COLO829 (cell line): ENCODE measurements at regions not wholly inside any gene's neighbourhood (a gene's known extent, or its start where the extent isn't known, plus 50 kb on each side); places are given as distances from the start of the nearest gene placed in this dataset.
"Not testable (repeated sequence)": the region's sequence is repeated elsewhere in the genome, so short reads cannot be mapped to it uniquely, and the experiment has no call there.

ENCODE experiments used
- DNase-seq: peaks from one replicate; pipeline ENCODE4 v3.0.0; 2012; ENCODE audit warnings: low spot score

DNA sequence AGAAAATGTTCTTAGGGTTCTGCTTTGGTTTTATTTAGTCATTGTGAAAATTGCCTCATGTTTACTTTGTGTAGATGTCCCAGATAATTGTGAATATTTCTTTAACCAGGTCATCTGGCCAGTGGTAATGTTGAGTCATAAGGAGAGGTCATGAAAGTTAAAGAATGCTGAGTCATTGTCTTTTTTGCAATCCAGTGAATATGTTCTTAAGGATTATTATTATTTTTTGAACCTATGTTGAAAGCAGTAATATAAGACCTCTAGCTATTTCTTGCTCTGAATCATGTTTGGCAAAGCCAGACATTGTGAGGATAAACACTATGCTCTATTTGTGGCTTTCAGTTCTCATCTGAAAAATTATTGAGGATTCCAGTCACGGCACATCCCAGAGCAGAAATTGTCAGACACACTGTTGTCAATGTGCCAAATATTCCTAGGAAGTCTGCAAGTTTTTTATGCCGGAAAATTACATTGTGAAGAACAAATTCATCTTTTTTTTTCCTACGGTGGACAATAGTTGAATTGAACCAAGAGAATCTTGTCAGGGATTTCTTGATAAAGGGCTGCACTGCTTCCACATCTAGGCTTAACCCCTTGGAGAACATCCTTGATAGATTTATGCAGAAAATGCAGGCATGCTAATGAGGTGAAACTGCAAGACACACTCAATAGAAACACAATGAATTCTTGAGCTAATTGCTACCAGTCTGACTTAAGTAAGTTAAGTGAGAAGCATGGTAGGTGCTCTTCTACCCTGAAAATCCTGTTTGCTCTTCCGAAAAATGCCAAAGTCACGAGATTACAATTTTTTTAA is 369.6 kb downstream of the ATP23 start:
- peak; percentile 67 for DNase-seq

DNA sequence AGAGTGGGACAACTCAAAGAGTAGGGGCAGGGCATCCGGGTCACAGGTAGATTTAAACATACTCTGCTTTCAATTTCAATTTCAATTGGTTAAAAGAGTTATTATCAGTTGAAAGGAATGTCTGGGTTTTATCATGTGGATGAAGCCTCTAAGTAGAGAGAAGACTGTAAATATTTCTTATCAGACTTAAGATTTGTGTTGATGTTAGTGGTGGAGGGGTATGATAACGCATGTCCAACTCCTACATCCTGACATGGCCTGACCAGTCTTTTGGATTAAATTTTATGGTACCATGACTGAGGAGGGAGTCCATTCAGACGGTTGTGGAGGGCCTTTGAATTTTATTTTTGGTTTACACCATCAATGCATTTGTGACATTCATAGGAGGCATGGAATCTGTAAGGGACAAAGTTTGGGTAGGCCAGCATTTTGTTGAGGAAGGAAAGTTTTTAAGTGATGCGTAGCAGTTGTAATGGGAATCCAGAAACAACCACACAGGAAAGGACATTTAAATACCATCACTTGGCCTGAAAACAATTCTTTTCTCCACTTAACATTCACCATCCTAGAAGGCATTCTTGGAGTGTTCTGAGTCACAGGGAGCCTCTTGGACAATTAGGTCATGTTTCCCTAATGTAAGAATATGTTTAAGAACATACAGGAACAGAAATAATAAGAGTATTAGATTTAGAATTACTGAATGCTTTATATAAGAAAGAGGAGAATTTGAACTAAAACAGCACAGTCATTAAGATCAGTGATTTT is 371.9 kb downstream of the ATP23 start:
- DNase-seq: no peak

GRCh38 chr12:58314610-58315009 is 373.2 kb downstream of the ATP23 start:
- no peak for DNase-seq

GRCh38 chr12:58316926-58317325 is 375.6 kb downstream of the ATP23 start:
- DNase-seq: no peak

DNA sequence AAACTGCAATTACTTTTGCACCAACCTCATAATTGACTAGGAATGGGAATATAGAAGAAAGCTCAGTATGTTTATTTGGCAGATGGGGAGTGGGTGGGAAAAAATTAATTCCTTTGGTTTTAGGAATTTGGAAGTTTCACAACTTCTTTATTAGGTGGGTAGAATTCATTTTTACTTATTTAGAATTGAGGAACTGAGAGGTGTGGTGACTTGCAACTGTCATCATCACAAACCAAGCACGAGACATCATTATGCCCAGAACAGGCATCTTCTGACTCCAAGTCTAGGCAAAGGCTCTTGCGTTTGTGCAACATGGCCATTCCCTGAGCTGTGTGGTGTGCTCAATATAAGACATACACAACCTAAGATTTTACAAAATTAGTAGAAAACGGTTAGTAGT is 380.0 kb downstream of the ATP23 start:
- no peak for DNase-seq

- no peak for DNase-seq
These were observed 382.3 kb downstream of the ATP23 start for GRCh38 chr12:58323676-58324075.

DNA sequence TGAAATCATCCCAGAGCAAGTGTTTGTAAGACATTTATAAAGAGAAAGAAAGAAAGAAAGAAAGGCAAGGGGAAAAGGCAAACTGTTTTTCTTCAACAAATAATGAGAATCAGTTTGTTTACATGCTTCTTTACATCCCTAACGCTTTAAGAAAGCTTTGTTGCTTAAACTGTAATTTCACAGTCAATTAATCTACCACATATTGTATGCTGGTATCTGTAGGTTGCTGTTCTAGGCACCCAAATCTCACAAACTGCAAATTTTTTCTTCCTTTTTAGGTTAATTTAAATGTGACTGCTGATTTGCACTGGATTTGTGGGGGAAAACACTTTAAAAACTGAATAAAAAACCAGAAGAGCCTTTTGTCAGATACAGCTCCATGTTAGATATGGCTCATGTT is 384.2 kb downstream of the ATP23 start:
- no peak for DNase-seq

DNA sequence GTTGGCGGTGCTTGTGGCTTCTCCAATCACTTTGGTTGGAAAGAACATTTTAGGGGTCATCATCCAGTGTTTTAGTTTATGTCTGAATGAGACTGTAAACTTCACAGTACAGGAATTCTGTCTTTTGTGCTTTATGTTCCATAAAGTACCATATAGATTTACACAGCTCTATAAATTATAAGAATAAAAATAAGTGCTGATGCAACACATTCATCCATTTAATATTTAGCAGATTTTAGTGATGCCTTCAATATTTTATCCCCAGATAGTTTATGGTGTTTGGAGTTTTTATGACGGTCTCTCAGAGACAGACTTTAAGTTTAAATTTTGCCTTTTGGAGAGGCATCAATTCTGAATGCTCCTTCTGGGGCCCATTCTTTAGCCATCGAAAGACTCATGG is 385.2 kb downstream of the ATP23 start:
- DNase-seq: no peak

GRCh38 chr12:58336581-58337242 is 395.3 kb downstream of the ATP23 start:
- DNase-seq: not testable (repeated sequence)

DNA sequence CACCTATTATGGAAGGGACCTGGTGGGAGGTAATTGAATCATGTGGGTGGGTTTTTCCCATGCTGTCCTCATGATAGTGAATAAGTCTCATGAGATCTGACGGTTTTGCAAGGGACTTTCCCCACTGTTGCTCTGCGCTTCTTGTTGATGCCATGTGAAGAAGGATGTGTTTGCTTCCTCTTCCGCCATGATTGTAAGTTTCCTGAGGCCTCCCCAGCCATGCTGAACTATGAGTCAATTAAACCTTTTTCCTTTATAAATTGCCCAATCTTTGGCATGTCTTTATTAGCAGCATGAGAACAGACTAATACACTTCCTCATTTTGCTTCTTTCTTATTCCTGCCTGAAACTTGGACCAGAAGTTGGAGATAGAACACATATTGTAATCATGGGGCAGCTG is 396.2 kb downstream of the ATP23 start:
- not testable (repeated sequence) for DNase-seq

GRCh38 chr12:58341791-58342190 is 400.4 kb downstream of the ATP23 start:
- DNase-seq: peak; percentile 24

DNA sequence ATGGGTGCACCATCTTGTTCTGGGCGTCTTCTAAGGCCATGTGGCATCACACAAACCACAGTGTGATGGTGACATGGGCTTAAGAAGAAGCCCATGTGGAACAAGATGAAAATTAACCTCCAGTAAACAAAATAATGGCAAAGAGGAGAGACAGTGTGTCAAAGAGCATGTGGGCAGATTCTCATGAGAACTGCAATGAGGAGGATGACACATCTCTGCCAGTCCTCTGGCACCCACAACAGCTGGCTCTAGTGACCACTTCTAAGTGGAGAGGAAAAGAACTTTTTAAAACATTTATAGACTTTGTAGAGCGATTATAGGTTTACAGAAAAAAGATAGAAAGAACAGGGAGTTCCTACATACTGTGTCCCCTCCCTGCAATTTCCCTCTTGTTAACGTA is 401.4 kb downstream of the ATP23 start:
- no peak for DNase-seq

DNA sequence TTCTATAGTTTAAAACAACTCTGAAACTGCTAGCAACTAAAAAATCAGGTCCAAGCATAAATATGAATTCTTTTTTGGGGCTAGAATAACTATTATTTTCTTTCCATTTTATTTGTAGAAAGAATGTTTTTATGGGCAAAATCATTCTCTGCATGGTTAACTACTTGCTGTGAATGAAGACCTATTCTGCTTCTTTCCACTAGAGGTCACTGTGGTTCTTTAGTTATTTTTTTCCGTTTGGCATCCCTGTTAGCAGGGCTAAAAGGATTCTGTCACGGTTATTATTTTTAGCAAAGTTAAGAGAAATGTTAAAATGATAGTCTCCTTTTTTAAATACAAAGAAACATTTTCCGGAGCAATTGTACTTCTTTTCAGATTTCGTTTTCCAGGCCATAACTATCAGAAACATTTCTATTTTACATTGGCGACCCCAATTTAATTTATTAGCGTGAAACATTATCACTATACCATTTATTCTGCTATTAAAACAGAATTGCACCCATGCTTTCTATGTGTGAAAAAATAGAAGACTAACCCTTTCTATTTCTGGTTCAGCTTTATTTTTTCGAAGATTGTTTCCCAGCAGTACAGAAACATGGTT is 404.8 kb downstream of the ATP23 start:
- DNase-seq: peak; percentile 49

DNA sequence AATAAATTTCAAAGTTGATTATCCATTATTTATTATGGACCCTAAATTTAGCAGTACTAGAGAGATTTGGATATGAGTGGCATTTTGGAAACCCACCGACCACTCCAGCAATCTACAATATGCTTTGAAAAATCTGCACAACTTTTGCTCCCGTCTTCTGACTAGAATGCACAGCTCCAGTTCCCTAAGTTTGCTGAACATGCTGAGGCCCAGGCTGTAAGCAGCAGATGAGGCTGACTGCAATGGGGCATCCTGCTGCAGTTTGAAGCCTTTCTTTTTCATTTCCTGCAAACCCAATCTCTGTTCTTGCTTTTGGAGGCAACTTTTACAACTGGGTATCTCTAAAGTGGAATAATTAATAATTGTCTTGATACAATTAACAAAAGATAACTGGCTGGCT is 405.8 kb downstream of the ATP23 start:
- DNase-seq: no peak

DNA sequence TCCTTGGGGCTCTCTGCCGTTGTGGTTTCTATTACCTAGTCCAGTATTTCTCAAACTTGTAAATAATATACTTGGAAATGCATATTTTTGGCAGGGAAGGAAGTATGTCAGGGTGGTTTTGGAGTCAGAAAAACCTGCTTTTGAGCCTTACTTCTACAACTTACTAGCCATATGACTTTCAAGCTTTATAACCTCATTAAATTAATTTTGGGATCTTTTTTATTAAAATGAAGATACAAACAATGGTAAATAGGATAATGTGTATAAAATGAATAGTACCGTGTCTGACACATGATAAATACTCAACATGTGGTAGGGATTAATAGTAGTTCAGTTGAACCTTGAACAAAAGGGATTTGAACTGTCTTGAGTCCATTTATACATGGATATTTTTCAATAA is 406.3 kb downstream of the ATP23 start:
- DNase-seq: no peak

- no peak for DNase-seq
These were observed 407.8 kb downstream of the ATP23 start for GRCh38 chr12:58349161-58349560.

GRCh38 chr12:58356794-58357193 is 415.4 kb downstream of the ATP23 start:
- no peak for DNase-seq

DNA sequence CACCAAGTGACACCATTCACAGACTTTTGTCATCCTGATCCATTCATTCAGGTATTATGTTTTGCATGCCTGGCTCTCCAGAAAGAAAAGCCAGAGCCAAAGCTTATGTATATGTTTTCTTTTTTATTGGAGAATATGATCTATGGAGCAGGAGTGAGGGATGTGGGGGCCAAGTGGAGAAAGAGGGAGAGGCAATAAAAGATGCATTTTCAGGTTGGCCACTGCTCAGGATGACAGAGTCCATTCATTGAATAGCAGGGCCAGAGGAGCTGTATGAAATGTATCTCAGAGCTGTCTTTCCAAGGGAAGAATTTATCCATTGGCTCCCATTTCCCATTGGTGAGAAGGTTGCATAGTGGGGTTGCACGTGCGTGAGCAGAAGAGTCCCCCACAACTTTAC is 416.1 kb downstream of the ATP23 start:
- no peak for DNase-seq

DNA sequence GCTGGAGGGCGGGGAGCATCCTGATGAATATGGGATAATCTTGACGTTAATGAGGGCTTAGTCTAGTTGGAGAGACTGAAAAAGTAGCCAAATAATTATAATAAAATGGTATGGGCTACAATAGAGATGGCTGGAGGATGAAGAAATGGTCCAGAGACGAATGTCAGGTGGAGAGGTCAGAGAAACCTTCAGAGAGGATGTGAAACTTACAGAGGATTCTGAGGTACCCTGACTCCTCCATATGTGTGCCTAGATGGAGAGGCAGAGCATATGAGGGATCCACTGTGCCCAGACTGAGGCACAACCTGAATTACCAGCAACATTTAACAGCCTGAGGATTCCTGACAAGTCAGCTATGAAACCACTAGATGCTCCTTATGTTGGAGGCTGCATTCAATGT is 417.0 kb downstream of the ATP23 start:
- DNase-seq: no peak

- no peak for DNase-seq
These were observed 417.7 kb downstream of the ATP23 start for GRCh38 chr12:58359084-58359483.

DNA sequence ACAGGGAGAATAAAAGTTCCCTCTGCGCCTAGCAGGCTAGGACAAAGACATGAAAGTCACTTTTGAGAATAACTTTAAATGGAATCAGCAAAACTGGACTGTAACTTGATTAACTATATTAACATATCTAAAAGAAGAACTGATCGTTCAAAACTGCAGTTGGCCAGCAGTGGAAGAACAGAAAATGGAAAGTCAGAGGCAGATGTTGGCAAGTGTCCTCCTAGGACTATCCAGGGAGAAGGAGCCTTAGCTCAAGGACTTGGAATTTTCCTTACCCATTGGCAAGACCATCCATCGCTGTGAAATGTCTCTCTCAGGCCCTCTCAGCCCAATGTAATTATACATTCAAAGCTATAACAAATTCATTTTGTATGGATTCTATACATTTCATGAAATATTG is 419.7 kb downstream of the ATP23 start:
- no peak for DNase-seq

GRCh38 chr12:58363971-58364370 is 422.6 kb downstream of the ATP23 start:
- DNase-seq: no peak
